Panc1 (cell line): ENCODE measurements at regions not wholly inside any gene's neighbourhood (a gene's known extent, or its start where the extent isn't known, plus 50 kb on each side); places are given as distances from the start of the nearest gene placed in this dataset.

Source experiments
- ATAC-seq: fragments of 200-7000 bp; cut with Tn5 transposase; 2 replicates; pipeline ENCODE4 v1.9.1; 2020; ENCODE audit warnings: mild to moderate bottlenecking, moderate library complexity
- BruUV-seq: library from RNA; stranded (reverse); fragments of 400-500 nt; replicated peaks from 2 replicates; lab custom pipeline; 2021; lab: Mats Ljungman, UMichigan
- CTCF ChIA-PET: fragments of 300-600 bp; sonication (Branson Sonifier 250); formaldehyde crosslinking; loops from one replicate; lab custom pipeline; 2022; ENCODE audit warnings: antibody characterized with exemption; lab: Charles Lee
- POLR2A ChIA-PET: fragments of 300-600 bp; sonication (Branson Sonifier 250); formaldehyde crosslinking; loops from one replicate; lab custom pipeline; 2022; ENCODE audit warnings: antibody characterized with exemption; lab: Charles Lee
- DNase-seq: peaks from one replicate; pipeline ENCODE4 v3.0.0-alpha.2; 2010; ENCODE audit warnings: low read depth, low spot score
- H3K27ac ChIP-seq: 2 replicates; pipeline ENCODE4 v1.5.1; 2011; ENCODE audit warnings: mild to moderate bottlenecking, low read length, inconsistent platforms
- H3K27me3 ChIP-seq: fragments of 200-500 bp; sonication (Bioruptor generic); 2 replicates; pipeline ENCODE4 v1.6.0; 2014; ENCODE audit warnings: low read length, inconsistent platforms; ENCODE audit not compliant: control insufficient read depth, insufficient read depth
- H3K36me3 ChIP-seq: fragments of 200-500 bp; sonication (Bioruptor generic); 2 replicates; pipeline ENCODE4 v1.5.1; 2014; ENCODE audit warnings: inconsistent platforms, mild to moderate bottlenecking, low read length, moderate library complexity; ENCODE audit not compliant: control insufficient read depth, insufficient read depth
- H3K4me1 ChIP-seq: 2 replicates; pipeline ENCODE4 v1.5.1; 2011; ENCODE audit warnings: inconsistent platforms, mild to moderate bottlenecking, low read length, moderate library complexity; ENCODE audit not compliant: control insufficient read depth, insufficient read depth
- H3K4me3 ChIP-seq, 2 experiments: 2 replicates each; pipeline ENCODE4 v1.5.1; 2011 to 2012; ENCODE audit warnings: low read depth in 2 of 2, low read length in 2 of 2, mild to moderate bottlenecking in 2 of 2, inconsistent platforms in 1 of 2, moderate library complexity in 1 of 2
- H3K9me3 ChIP-seq: fragments of 200-500 bp; sonication (Bioruptor generic); 2 replicates; pipeline ENCODE4 v1.5.1; 2014; ENCODE audit warnings: low read depth, mild to moderate bottlenecking, inconsistent platforms, low read length, moderate library complexity; ENCODE audit not compliant: control insufficient read depth, insufficient read depth
- CTCF ChIP-seq: fragments of 450-650 bp; IDR thresholded peaks from 2 replicates; pipeline ENCODE4 v1.5.1; 2017; ENCODE audit warnings: mild to moderate bottlenecking
- POLR2AphosphoS5 ChIP-seq: IDR thresholded peaks from 2 replicates; pipeline ENCODE4 v1.6.1; 2012; ENCODE audit warnings: mild to moderate bottlenecking, low read depth, low read length, moderate library complexity
- REST ChIP-seq, 2 experiments: IDR thresholded peaks; 2 replicates each; pipeline ENCODE4 v1.6.1; 2011 to 2012; ENCODE audit warnings: low read depth in 2 of 2, control low read depth in 1 of 2, low read length in 1 of 2, mild to moderate bottlenecking in 1 of 2, moderate library complexity in 1 of 2; ENCODE audit not compliant: insufficient read depth in 1 of 2
- SIN3A ChIP-seq: IDR thresholded peaks from 2 replicates; pipeline ENCODE4 v1.6.1; 2012; ENCODE audit warnings: low read depth, mild to moderate bottlenecking, low read length, moderate library complexity, borderline replicate concordance; ENCODE audit not compliant: insufficient read depth
- TCF7L2 ChIP-seq: IDR thresholded peaks from 2 replicates; pipeline ENCODE4 v1.6.1; 2011; ENCODE audit warnings: mild to moderate bottlenecking, low read depth, low read length, inconsistent platforms
- in situ Hi-C: cut with HindIII; loops from 2 replicates; pipeline ENCODE4 v1.10.0; 2016; ENCODE audit warnings: low sequenced_read_pairs, low pct_unique_long_range_greater_than_20kb
- intact Hi-C: fragments of 100-400 bp; cut with micrococcal nuclease; formaldehyde crosslinking; loops from one replicate; pipeline ENCODE4 v1.10.0; 2022; ENCODE audit not compliant: unreplicated experiment

GRCh38 chr3:73801444-73801843 lies 176.7 kb upstream of the PDZRN3 start:
- intact Hi-C loops = no loop called here
- Histone ChIP-seq H3K9me3 (no peaks in the 10 kb centered on the region), H3K27ac (no peak overlapping the region), H3K4me3 (no peak overlapping the region), H3K27me3 (no peaks in the 10 kb centered on the region), H3K36me3 (no peaks in the 10 kb centered on the region), H3K4me1 (no peaks in the 10 kb centered on the region)
- ChIA-PET POLR2A (no interaction called here), CTCF (no interaction called here)
- ATAC-seq (no peak), DNase-seq (no peak)
- no TSS peak for BruUV-seq
- in situ Hi-C loops = no loop called here
- TF ChIP-seq REST (IDR thresholded peaks at IDR 0.05; ENCODE audit: insufficient read depth in 1 of 2, low read depth in 2 of 2, low read length in 1 of 2) (no peak), SIN3A (no peak), TCF7L2 (no peak), POLR2AphosphoS5 (no peak)

GRCh38 chr3:73797311-73797710 lies 172.6 kb upstream of the PDZRN3 start:
- no peaks in the 10 kb centered on the region for H3K36me3 ChIP-seq
- POLR2A ChIA-PET = no interaction called here
- H3K4me3 ChIP-seq = no peak overlapping the region
- no peaks in the 10 kb centered on the region for H3K9me3 ChIP-seq
- BruUV-seq = no TSS peak
- H3K27me3 ChIP-seq = no peaks in the 10 kb centered on the region
- intact Hi-C loops (no loop called here), in situ Hi-C loops (no loop called here)
- H3K4me1 ChIP-seq = no peaks in the 10 kb centered on the region
- ATAC-seq = no peak
- no peak for DNase-seq
- H3K27ac ChIP-seq = no peak overlapping the region
- CTCF ChIA-PET = no interaction called here
- TF ChIP-seq TCF7L2 (no peak), SIN3A (no peak), REST (IDR thresholded peaks at IDR 0.05; ENCODE audit: insufficient read depth in 1 of 2, low read depth in 2 of 2, low read length in 1 of 2) (no peak), CTCF (no peak), POLR2AphosphoS5 (no peak)
